Stimulated activated CD4-positive, alpha-beta T cell treated with anti-CD3 and anti-CD28 coated beads, Interleukin-4, amount 100 ng/mL, for 48 hours (primary cell): ENCODE measurements at regions not wholly inside any gene's neighbourhood (a gene's known extent, or its start where the extent isn't known, plus 50 kb on each side); places are given as distances from the start of the nearest gene placed in this dataset.
"Not testable (repeated sequence)": the region's sequence is repeated elsewhere in the genome, so short reads cannot be mapped to it uniquely, and the experiment has no call there.

Experiments used
- DNase-seq, 2 donors: peaks; one replicate each; pipeline ENCODE4 v3.0.0-alpha.2; 2020; ENCODE audit warnings: low read depth in 2 of 2

- DNase-seq, result no peak
Measured at GRCh38 chr4:186845137-186845842, 121.6 kb upstream of the FAT1 start.

- no peak for DNase-seq
Measured at GRCh38 chr4:186846426-186846825, 122.8 kb upstream of the FAT1 start.

DNA sequence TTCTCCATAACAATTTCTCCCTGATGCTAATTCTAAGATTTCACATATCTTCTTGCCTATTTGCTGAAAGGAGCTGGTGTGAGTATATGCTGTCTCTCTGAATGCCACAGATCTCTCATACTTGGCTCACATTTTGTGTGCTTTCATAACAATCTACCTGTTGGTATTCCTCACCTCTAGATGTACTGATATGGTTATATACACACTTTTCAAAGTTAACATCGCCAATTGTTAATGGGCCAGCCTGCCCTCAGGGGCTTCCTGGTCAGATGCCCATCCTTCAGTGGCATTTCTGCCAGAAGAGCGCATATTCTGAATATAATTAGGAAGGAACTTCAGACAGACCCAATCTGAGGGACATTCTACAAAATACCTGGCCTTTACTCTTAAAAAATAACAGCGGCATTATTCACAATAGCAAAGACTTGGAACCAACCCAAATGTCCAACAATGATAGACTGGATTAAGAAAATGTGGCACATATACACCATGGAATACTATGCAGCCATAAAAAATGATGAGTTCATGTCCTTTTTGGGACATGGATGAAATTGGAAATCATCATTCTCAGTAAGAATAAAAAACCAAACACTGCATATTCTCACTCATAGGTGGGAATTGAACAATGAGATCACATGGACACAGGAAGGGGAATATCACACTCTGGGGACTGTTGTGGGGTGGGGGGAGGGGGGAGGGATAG lies 123.9 kb upstream of the FAT1 start:
- not testable (repeated sequence) for DNase-seq

- DNase-seq, result no peak
Measured at GRCh38 chr4:186848437-186848836, 124.8 kb upstream of the FAT1 start.

DNA sequence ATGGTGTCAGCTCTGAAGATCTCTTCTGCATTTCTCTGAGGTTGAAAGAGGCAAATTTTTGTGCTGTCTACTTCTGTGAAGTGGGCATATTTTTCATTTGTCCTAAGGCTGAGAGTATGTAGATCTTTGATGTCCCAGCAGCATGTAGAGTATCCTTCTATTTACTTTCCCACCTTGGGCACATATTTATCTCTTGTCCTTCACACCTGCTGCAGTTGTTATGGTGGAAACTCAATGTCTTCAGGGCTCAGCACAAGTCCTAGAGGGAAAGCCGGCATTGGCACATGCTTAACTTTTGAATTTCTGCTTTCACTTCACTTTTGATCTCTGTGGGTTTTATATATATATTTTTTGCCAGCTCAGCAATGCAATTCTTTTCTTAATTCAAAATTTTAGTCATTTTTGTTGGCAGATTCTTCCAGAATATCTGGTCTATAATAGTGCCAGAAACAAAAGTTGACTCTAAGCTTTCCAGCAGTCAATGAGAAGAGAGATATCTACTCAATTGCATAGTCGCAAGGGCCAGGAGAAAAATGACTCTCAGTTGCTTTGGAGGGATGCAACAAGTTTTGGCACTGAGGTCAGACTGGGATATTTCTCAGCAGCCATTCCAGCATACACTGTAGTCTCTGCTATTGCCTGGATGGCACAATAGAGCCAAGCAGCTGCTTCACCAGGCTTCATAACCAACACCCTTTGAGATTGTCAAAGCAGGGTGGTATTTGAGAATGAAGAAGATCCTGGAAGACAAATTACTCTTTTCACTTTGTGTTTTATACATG lies 127.8 kb upstream of the FAT1 start:
- DNase-seq, result no peak

DNA sequence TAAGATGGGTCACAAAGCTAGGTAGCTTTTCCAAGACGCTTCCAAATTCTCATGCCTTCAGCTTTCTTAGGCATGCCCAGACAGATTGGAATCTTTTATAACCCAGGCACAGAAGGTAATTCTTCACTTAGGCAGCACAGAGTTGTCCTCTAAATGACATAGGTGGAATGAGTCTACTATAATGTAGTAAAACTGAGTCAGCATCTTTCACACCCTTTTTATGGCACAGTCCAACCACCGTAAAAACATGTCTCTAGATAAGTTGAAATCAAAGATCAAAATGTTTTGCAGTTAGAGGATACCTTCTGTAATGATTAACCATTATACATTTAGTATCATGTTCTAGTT lies 128.4 kb upstream of the FAT1 start:
- DNase-seq, result no peak

DNA sequence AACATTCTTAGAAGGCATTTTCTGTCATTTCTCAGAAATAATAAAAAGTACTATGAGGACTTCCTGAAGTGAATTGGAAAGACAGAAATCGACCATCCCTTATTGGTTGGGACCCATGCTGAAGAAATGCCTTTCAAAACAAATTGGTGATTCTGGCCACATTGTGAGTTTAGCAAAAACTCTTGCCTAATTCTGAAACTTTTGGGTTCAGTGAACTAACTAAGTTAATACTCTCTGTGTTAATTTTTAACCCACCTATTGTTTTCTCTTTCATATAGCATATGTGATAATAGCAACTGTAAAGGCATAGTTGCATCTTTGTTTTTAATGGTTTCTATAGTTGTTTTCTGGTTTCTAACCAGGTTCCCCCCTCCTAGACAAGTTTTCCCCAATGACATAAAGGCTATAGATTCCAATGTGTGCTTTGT lies 129.3 kb upstream of the FAT1 start:
- no peak for DNase-seq

GRCh38 chr4:186854256-186854655 lies 130.6 kb upstream of the FAT1 start:
- no peak for DNase-seq

GRCh38 chr4:186855111-186855510 lies 131.5 kb upstream of the FAT1 start:
- no peak for DNase-seq

GRCh38 chr4:186857793-186858192 lies 134.1 kb upstream of the FAT1 start:
- no peak for DNase-seq

GRCh38 chr4:186858355-186858754 lies 134.7 kb upstream of the FAT1 start:
- DNase-seq, result no peak

DNA sequence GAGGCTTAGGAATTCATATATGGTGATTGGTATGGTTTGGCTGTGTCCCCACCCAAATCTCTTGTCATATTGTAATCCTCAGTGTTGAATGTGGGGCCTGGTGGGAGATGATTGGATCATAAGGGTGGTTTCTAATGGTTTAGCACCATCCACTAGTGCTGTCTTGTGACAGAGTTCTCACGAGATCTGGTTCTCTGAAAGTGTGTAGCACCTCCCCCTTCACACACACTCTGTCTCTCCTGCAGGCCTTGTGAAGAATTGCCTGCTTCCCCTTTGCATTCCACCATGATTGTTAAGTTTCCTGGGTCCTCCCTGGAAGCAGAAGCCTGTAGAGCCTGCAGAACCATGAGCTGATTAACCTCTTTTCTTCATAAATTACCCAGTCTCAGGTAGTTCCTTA lies 135.8 kb upstream of the FAT1 start:
- no peak for DNase-seq

DNA sequence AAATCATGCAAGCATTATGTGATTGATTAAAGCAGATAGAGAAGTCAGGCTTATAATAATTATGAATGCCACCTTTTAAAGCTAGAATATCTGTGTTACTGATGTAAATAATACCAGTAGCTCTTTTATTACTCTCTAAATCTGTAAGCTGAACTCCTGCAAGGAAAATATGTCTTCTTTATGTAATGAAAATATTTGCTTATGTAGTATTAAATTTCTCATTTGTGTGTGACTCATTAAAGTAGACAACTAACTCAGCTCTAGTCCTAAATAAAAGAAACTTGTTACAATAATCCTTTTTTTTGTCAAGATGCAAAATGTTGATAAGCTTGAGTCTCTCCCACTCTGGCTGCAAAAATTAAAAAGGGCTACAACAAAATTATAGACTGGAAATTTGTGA lies 137.7 kb upstream of the FAT1 start:
- DNase-seq, result no peak

GRCh38 chr4:186871856-186872255 lies 148.2 kb upstream of the FAT1 start:
- DNase-seq, result no peak

- DNase-seq, result not testable (repeated sequence)
Measured at GRCh38 chr4:186873095-186873494, 149.4 kb upstream of the FAT1 start.

DNA sequence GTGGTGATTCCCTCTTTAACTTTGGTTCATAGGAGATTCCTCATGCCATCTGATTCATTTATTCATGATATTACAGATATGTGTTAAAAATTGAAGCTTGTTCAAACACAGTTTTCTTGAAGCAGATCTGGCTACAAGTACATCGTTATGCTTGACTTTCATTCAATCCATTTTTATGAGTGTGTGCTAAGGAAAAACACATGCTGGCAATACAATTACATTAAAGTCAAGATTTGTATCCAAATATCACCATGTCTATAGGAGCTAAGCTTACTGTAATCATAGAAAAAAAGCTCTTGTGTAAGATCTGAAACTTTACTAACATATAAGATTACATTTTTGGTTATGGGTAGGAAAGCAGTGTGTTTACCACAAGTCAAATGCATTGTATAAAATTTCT lies 151.8 kb upstream of the FAT1 start:
- no peak for DNase-seq

- DNase-seq, result no peak
Measured at GRCh38 chr4:186876961-186877626, 153.4 kb upstream of the FAT1 start.

- DNase-seq, result no peak
Measured at GRCh38 chr4:186878203-186878776, 154.6 kb upstream of the FAT1 start.

GRCh38 chr4:186881521-186882220 lies 158.0 kb upstream of the FAT1 start:
- DNase-seq, result no peak

DNA sequence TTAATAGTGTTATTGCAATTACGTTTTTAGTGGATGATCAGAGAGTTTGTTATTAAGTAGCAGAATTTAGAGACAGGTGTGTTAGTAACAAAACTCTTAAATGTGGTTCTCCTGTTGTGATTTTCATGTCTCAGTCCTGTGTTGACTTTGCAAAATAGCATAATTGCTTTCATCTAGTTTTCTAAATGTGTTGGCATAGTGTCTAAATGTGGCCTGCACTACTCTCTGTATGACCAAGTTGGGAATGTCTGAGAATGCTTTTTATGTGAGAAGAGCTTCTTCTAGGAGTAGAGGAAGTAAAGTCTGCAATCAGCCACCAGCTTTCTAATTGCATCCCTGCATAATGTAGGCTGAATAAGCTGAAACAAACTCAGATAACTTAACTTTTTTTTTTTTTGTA lies 158.6 kb upstream of the FAT1 start:
- no peak for DNase-seq

DNA sequence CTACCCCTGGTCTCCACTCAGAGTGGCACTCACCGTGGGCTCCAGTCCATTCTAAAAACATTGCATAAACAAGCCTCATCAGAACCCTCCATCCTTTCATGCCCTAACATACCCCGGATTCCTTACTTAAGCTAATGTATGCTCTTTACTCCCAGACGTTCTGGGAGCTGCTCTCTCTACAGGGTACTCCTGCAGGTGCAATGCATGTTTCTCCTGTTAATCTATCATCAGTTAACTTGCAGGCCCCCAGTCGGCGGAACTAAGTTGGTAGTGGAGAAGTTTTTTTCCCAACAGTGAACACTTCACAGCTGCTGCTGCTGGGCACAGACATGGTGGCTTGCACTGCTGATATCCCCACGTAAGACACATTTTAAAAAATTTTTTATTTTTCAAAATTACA lies 161.6 kb upstream of the FAT1 start:
- DNase-seq, result no peak
